Loucy (cell line): ENCODE measurements at regions not wholly inside any gene's neighbourhood (a gene's known extent, or its start where the extent isn't known, plus 50 kb on each side); places are given as distances from the start of the nearest gene placed in this dataset.

Experiments used
- H2AFZ ChIP-seq: fragments of 200-600 bp; sonication (generic); 2 replicates; pipeline ENCODE4 v1.6.0; 2016; ENCODE audit warnings: antibody characterized with exemption, mild to moderate bottlenecking, low read length, moderate library complexity
- H3F3A ChIP-seq: fragments of 200-600 bp; 2 replicates; pipeline ENCODE4 v1.6.0; 2016; ENCODE audit warnings: antibody characterized with exemption, low read depth, mild to moderate bottlenecking
- H3K27me3 ChIP-seq: fragments of 200-600 bp; sonication (generic); 2 replicates; pipeline ENCODE4 v1.6.1; 2014; ENCODE audit warnings: low read length, mild to moderate bottlenecking; ENCODE audit not compliant: insufficient read depth, poor library complexity, severe bottlenecking
- H3K36me3 ChIP-seq: fragments of 200-600 bp; sonication (generic); 2 replicates; pipeline ENCODE4 v1.6.1; 2016; ENCODE audit warnings: low read length; ENCODE audit not compliant: insufficient read depth
- H3K4me1 ChIP-seq: fragments of 200-600 bp; sonication (generic); 2 replicates; pipeline ENCODE4 v1.5.1; 2014; ENCODE audit warnings: low read length, mild to moderate bottlenecking; ENCODE audit not compliant: insufficient read depth, poor library complexity, severe bottlenecking
- H3K4me2 ChIP-seq: fragments of 200-600 bp; sonication (generic); 2 replicates; pipeline ENCODE4 v1.6.0; 2014; ENCODE audit warnings: antibody characterized with exemption, low read length, low read depth, mild to moderate bottlenecking; ENCODE audit not compliant: poor library complexity, severe bottlenecking
- H3K4me3 ChIP-seq: fragments of 200-600 bp; sonication (generic); 2 replicates; pipeline ENCODE4 v1.5.1; 2014; ENCODE audit warnings: low read length, mild to moderate bottlenecking, mixed read lengths; ENCODE audit not compliant: poor library complexity, severe bottlenecking
- H3K79me2 ChIP-seq: fragments of 200-600 bp; sonication (generic); 2 replicates; pipeline ENCODE4 v1.6.1; 2014; ENCODE audit warnings: low read length; ENCODE audit not compliant: insufficient read depth
- H3K9ac ChIP-seq: fragments of 200-600 bp; sonication (generic); 2 replicates; pipeline ENCODE4 v1.6.0; 2014; ENCODE audit warnings: mild to moderate bottlenecking, low read depth, low read length, moderate library complexity; ENCODE audit not compliant: poor library complexity, severe bottlenecking
- H3K9me2 ChIP-seq: fragments of 200-600 bp; sonication (generic); replicated peaks from 2 replicates; pipeline ENCODE4 v1.6.1; 2016; ENCODE audit warnings: low read depth, low read length, mixed read lengths
- H3K9me3 ChIP-seq: fragments of 200-600 bp; sonication (generic); 2 replicates; pipeline ENCODE4 v1.6.1; 2014; ENCODE audit warnings: mild to moderate bottlenecking, antibody characterized with exemption, low read length, low read depth; ENCODE audit not compliant: insufficient read depth
- H4K20me1 ChIP-seq: fragments of 200-600 bp; sonication (generic); 2 replicates; pipeline ENCODE4 v1.6.0; 2014; ENCODE audit warnings: antibody characterized with exemption, low read length, mild to moderate bottlenecking; ENCODE audit not compliant: insufficient read depth, poor library complexity, severe bottlenecking
- EZH2phosphoT487 ChIP-seq: fragments of 200-600 bp; IDR thresholded peaks from 2 replicates; pipeline ENCODE4 v1.6.1; 2018; ENCODE audit warnings: antibody characterized with exemption, mild to moderate bottlenecking, moderate library complexity, borderline replicate concordance
- TF ChIP-seq, protein P1 (sequence below): fragments of 200-600 bp; sonication (generic); conservative IDR thresholded peaks from 2 replicates; pipeline ENCODE4 v1.5.1; 2014; ENCODE audit warnings: mild to moderate bottlenecking, antibody characterized with exemption, low read length

DNA sequence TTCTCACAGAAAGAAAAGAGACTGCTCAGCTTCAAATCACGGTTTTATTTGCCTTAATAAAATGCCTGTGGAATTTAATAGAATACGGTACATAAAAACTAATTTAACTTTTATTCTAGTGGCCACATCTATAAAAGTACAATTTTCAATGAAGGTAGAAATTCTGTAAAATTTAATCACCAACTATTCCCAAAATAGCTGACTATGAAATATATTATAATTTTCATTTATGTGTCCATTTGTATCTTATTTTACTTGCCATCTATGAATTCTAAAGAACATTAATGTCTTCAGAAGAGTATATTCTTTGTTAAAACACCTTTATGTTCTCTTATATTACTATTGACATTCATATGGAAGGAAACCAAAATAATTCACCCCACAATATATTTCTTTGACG is 192.6 kb downstream of the BTBD3 start:
- Histone ChIP-seq H3K9me3 (no peaks in the 10 kb centered on the region), H3K4me1 (peaks cover 13% of the 10 kb centered on the region), H3F3A (no peaks in the 10 kb centered on the region), H3K4me2 (no peak overlapping the region), H3K9ac (no peak overlapping the region), H3K36me3 (no peaks in the 10 kb centered on the region), H3K79me2 (no peaks in the 10 kb centered on the region), H3K27me3 (no peaks in the 10 kb centered on the region), H3K9me2 (no peaks in the 10 kb centered on the region), H4K20me1 (no peaks in the 10 kb centered on the region), H3K4me3 (no peak overlapping the region), H2AFZ (no peak overlapping the region)
- no peak for TF ChIP-seq EZH2phosphoT487
- TF ChIP-seq, protein P1, sequence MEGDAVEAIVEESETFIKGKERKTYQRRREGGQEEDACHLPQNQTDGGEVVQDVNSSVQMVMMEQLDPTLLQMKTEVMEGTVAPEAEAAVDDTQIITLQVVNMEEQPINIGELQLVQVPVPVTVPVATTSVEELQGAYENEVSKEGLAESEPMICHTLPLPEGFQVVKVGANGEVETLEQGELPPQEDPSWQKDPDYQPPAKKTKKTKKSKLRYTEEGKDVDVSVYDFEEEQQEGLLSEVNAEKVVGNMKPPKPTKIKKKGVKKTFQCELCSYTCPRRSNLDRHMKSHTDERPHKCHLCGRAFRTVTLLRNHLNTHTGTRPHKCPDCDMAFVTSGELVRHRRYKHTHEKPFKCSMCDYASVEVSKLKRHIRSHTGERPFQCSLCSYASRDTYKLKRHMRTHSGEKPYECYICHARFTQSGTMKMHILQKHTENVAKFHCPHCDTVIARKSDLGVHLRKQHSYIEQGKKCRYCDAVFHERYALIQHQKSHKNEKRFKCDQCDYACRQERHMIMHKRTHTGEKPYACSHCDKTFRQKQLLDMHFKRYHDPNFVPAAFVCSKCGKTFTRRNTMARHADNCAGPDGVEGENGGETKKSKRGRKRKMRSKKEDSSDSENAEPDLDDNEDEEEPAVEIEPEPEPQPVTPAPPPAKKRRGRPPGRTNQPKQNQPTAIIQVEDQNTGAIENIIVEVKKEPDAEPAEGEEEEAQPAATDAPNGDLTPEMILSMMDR = no peak

DNA sequence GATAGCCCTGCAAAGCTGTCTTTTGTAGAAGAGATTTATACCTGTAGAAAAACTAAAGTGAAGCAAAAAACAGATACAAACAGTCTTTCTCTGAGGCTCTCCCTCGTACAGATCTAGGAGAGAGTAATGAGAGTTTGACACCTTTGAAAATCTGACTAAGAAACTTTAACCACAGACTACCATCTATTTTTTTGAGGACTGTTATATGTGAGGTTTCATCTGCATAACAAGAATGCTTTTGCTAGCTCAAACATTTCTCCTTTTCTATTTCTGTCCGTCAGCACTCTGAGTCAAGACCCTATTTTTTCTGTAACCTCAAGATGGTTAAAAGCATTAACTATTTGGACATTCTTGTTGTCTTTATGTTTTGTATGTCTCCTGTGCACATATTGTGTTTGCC is 193.0 kb downstream of the BTBD3 start:
- H2AFZ ChIP-seq = no peak overlapping the region
- no peaks in the 10 kb centered on the region for H3K36me3 ChIP-seq
- H4K20me1 ChIP-seq = no peaks in the 10 kb centered on the region
- no peaks in the 10 kb centered on the region for H3F3A ChIP-seq
- no peaks in the 10 kb centered on the region for H3K9me3 ChIP-seq
- TF ChIP-seq, protein P1 = no peak
- TF ChIP-seq EZH2phosphoT487 = no peak
- no peaks in the 10 kb centered on the region for H3K79me2 ChIP-seq
- peaks cover 13% of the 10 kb centered on the region for H3K4me1 ChIP-seq
- no peaks in the 10 kb centered on the region for H3K9me2 ChIP-seq
- H3K4me2 ChIP-seq = no peak overlapping the region
- H3K27me3 ChIP-seq = no peaks in the 10 kb centered on the region
- H3K9ac ChIP-seq = no peak overlapping the region
- H3K4me3 ChIP-seq = no peak overlapping the region

- no peaks in the 10 kb centered on the region for H3F3A ChIP-seq
- peaks cover 13% of the 10 kb centered on the region for H3K4me1 ChIP-seq
- H3K27me3 ChIP-seq = no peaks in the 10 kb centered on the region
- H3K9me2 ChIP-seq = no peaks in the 10 kb centered on the region
- no peaks in the 10 kb centered on the region for H3K9me3 ChIP-seq
- TF ChIP-seq, protein P1 = no peak
- no peak for TF ChIP-seq EZH2phosphoT487
- no peaks in the 10 kb centered on the region for H3K79me2 ChIP-seq
- H3K9ac ChIP-seq = no peak overlapping the region
- no peaks in the 10 kb centered on the region for H3K36me3 ChIP-seq
- H3K4me3 ChIP-seq = no peak overlapping the region
- no peak overlapping the region for H3K4me2 ChIP-seq
- H2AFZ ChIP-seq = no peak overlapping the region
- no peaks in the 10 kb centered on the region for H4K20me1 ChIP-seq
Measured at GRCh38 chr20:12111431-12112088, 193.9 kb downstream of the BTBD3 start.
